HUDEP-2 (cell line): ENCODE measurements at regions not wholly inside any gene's neighbourhood (a gene's known extent, or its start where the extent isn't known, plus 50 kb on each side); places are given as distances from the start of the nearest gene placed in this dataset.

Experiments
- DNase-seq, 76 experiments: peaks; one replicate each; lab custom pipeline; 2025; ENCODE audit not compliant: unreplicated experiment in 76 of 76; lab: John Stamatoyannopoulos, UW

GRCh38 chr4:137090951-137091350 is 441.3 kb downstream of the PCDH18 start:
- DNase-seq, result no peak

- no peak for DNase-seq
Observed at GRCh38 chr4:137083571-137084135, 448.6 kb downstream of the PCDH18 start.

- DNase-seq, result no peak
Observed at GRCh38 chr4:137082061-137082460, 450.2 kb downstream of the PCDH18 start.

DNA sequence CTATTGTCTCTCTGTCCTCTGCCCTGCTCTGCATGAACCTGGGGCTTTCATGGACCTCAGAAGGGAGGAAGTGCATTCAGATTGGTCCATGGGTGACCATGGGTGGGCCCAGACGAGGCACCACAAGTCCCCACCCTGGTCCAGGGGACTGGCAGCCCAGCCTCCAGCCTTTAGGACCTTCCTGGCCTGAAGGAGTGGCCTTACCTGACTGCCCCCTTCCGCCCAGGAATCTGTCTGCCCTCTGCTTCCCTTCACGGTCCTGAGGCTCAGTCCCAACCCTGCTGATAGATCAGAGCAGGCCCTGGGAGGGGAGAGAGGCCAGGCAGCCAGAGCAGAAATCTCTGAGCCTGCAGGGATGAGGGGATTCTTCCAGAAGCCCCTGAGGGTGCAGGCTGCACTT is 455.4 kb downstream of the PCDH18 start:
- DNase-seq, result no peak

- DNase-seq, result no peak
Observed at GRCh38 chr4:137075586-137075985, 456.7 kb downstream of the PCDH18 start.

DNA sequence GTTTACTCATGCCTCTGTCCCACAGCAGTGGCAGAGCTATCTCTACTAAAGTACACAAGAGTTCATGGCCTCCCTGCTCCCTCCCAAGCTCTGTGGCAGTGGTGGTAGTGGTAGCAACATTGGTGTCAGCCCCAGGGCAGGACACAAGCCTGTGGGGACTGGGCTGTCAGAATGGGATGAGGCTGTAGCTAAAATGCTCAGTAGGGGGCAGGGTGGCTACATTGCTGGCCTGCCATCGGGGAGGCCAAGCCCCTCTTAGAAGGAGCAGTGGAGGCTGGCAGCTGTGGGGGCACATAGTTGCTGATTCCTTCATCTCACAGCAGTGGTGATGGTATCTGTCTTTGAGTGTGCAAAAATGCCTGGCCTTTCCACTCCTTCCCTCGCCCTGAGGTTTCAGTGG is 461.7 kb downstream of the PCDH18 start:
- DNase-seq, result no peak

DNA sequence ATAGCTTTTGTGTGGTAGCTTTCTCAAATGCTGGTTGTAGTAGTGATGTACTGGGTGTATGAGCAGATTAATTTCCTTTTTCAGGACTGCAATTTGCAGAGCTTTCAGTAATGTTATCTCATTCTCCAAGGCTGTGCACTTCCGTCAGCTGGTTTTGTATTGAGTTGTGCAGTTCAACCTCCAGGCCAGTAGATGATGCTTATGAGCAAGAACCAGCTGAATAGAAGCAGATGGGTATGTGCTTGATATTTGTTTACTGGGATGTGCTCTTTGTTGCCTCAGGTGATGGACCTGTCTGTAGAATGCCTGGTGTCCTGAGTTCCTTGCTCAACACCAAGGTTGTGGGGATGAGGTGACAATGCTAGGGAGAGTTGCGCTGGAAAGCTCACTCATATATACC is 462.8 kb downstream of the PCDH18 start:
- no peak for DNase-seq

DNA sequence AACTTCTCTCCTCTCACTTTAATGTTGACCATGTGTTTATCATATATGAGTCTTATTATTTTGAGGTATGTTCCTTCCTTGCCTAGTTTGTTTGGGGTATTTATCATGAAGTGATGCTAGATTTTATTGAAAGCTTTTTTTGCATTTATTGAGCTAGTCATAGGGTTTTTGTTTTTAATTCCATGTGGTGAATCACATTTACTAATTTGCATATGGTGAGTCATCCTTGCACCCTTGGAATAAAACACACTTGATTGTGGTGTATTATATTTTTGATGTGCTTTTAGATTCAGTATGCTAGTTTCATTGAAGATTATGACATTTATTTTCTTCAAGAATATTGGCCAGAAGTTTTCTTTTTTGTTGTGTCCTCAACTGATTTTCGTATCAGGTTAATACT is 464.6 kb downstream of the PCDH18 start:
- DNase-seq, result no peak

DNA sequence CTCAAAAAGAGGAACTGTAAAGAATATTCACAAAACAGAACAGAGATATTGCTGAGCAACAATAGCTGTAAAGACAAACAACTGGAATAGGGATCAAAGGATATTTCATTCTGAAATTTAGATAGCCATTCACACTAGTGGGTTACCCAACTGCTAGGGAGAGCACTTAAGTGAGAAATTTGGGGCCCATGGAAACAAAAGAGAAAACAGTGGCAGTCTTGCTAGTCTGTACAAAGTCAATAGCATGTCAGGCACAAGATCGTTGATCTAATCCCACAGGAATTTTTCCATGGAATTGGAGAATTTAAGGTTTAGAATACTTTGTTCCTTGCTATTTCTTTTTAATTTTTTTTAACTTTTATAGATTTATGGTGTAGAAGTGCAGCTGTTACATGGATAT is 467.0 kb downstream of the PCDH18 start:
- no peak for DNase-seq

GRCh38 chr4:137063961-137064360 is 468.3 kb downstream of the PCDH18 start:
- DNase-seq, result no peak

DNA sequence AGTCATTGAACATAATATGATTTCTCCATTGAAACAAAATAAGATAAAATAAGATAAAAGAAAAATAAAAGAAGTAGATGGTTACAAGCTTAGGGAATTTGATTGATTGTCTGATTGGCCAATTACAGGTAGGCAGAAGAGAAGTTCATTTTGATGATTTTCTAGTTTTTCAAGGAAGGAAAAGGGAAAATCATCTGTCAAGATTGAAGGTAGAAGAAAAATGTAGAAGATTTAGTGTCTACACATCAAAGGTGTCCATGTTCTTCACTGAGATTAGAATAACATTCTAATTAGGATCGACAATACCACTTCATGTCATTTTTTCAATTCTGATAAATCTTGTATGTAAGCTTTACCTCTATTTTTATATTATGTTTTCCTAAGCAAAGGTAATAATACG is 489.1 kb downstream of the PCDH18 start:
- no peak for DNase-seq

GRCh38 chr4:137039370-137039769 is 492.9 kb downstream of the PCDH18 start:
- DNase-seq, result no peak

GRCh38 chr4:137032222-137032621 is 500.1 kb downstream of the PCDH18 start:
- DNase-seq, result peak in 1 of 76 experiments; percentile 7

- DNase-seq, result no peak
Observed at GRCh38 chr4:137029026-137029425, 503.3 kb downstream of the PCDH18 start.

- DNase-seq, result no peak
Observed at GRCh38 chr4:137025484-137026059, 506.7 kb downstream of the PCDH18 start.

- DNase-seq, result no peak
Observed at GRCh38 chr4:137015426-137016409, 516.6 kb downstream of the PCDH18 start.

GRCh38 chr4:137000432-137000831 is 531.9 kb downstream of the PCDH18 start:
- no peak for DNase-seq

GRCh38 chr4:136992032-136992431 is 540.3 kb downstream of the PCDH18 start:
- DNase-seq, result no peak

GRCh38 chr4:136985683-136986082 is 546.6 kb downstream of the PCDH18 start:
- no peak for DNase-seq

DNA sequence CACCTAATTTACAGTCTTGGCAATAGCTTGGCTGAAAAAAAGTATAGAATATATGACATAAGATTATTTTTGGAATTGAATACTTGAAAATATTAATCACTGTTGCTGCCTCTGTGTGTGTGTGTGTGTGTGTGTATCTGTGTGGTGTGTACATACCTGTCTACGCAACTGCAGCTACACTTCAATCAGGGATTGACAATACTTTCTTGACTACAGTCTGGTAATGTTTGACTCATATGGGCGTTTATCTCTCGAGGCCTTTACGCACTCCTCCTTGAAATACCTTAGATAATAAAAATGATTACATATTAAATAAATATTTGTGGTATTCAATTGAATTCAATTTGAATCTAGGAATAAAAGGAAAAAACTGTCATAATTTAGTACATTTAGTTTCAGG is 565.2 kb downstream of the PCDH18 start:
- no peak for DNase-seq

DNA sequence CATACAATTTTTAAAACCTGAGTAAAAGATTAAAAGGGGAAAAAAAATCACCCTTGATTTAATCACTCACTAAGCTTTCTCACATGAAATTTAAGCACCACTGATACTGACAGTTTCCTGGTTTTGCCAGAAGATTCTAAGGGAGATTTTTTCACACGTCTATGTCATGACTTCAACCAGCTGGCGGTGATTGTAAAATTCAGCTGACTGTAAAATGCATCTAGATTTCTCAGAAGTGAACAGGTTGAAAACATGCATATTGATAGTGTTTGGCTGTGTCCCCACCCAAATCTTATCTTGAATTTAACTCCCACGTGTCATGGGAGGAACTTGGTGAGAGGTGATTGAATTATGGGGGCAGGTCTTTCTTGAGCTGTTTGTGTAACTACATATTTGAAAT is 566.8 kb downstream of the PCDH18 start:
- DNase-seq, result no peak

DNA sequence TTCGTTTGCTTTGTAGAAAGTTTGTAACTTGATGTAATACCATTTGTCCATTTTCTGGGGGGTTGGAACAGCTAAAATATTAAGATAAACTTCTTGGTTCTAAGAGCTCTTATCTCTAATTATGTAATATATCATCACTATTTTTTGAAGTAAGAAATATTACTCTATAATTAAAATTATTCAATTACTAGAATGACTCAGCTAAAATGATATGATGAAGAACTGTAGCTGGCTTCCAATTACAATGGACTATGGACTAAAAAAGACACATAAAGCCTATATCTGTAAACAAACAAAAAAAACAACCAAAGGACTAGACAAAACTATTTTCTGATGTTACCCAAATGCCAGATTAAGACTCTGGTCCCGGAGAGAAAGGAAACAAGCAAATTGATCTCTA is 569.4 kb downstream of the PCDH18 start:
- no peak for DNase-seq
